GM10266 (cell line): ENCODE measurements at regions not wholly inside any gene's neighbourhood (a gene's known extent, or its start where the extent isn't known, plus 50 kb on each side); places are given as distances from the start of the nearest gene placed in this dataset.

Source experiments
- DNase-seq: peaks from one replicate; pipeline ENCODE4 v3.0.0; 2012; ENCODE audit errors: extremely low spot score
- TF ChIP-seq, protein P1 (sequence below): IDR thresholded peaks from 2 replicates; pipeline ENCODE4 v1.5.1; 2012; ENCODE audit warnings: mild to moderate bottlenecking, low read depth; ENCODE audit not compliant: control insufficient read depth, insufficient read depth; ENCODE audit errors: missing control alignments

GRCh38 chr16:6286176-6286575 lies 1046.5 kb upstream of the RBFOX1 start:
- no peak for DNase-seq
- TF ChIP-seq, protein P1, sequence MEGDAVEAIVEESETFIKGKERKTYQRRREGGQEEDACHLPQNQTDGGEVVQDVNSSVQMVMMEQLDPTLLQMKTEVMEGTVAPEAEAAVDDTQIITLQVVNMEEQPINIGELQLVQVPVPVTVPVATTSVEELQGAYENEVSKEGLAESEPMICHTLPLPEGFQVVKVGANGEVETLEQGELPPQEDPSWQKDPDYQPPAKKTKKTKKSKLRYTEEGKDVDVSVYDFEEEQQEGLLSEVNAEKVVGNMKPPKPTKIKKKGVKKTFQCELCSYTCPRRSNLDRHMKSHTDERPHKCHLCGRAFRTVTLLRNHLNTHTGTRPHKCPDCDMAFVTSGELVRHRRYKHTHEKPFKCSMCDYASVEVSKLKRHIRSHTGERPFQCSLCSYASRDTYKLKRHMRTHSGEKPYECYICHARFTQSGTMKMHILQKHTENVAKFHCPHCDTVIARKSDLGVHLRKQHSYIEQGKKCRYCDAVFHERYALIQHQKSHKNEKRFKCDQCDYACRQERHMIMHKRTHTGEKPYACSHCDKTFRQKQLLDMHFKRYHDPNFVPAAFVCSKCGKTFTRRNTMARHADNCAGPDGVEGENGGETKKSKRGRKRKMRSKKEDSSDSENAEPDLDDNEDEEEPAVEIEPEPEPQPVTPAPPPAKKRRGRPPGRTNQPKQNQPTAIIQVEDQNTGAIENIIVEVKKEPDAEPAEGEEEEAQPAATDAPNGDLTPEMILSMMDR, result no peak

DNA sequence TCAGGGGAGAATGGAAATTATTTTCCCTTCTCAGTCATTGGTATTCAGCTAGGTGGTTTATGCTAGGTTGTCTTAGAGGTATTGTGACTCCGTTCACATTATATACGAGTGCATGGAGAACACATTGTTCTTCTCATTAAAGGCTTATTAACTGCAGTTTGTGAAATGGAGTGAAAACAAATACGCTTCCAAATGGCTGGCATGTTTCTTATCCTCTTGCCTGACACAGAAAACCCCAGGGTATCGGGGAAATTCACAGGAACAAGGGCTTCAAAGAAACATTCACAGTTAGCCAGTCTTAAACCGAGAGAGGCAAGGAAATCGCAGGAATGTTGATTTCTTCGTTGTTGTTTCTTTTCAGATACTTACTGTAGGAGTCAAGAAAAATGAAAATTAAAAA lies 1047.9 kb upstream of the RBFOX1 start:
- TF ChIP-seq, protein P1, result no peak
- DNase-seq, result no peak

- TF ChIP-seq, protein P1, result no peak
- no peak for DNase-seq
Observed at GRCh38 chr16:6281994-6282393, 1050.7 kb upstream of the RBFOX1 start.

- TF ChIP-seq, protein P1, result no peak
- no peak for DNase-seq
Observed at GRCh38 chr16:6281274-6281673, 1051.4 kb upstream of the RBFOX1 start.

DNA sequence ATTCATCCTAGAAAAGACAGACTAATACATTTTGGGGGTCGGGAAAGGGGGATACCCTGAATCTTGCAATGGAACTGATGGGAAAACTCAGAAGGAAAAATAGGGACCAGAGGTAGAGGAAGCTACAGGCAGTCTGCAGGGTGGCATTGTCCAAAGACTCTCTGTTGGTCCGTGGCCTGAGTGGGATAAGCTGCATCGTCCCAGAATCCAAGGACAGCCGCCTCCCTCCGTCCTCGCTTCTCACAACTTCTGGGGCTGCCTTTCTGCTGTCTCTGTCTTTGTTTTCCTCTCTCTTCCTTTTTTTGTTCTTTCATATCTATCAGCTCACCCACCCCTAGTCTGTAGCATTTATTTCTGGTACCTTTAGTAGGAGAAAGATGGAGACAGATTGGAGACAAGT lies 1052.6 kb upstream of the RBFOX1 start:
- TF ChIP-seq, protein P1, result no peak

GRCh38 chr16:6279286-6279685 lies 1053.4 kb upstream of the RBFOX1 start:
- TF ChIP-seq, protein P1, result no peak
- DNase-seq, result no peak

More for the DNA sequence above, 1052.6 kb upstream of the RBFOX1 start:
- DNase-seq, result no peak

DNA sequence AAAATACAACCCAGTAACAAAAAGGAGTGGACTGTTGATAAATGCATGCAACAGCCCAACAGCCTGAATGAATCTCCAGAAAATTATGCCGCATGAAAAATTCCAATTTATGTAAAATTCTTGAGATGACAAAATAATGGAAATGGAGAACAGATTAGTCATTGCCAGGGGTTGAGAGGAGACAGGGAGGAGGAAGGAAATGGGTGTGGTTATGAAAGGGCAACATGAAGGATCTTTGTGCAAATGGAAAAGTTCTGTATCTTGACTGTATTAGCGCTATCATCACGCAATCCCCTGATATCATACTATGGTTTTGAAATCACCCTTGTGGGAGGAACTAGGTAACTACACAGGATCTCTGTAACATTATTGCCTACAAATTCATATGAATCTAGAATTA lies 1058.3 kb upstream of the RBFOX1 start:
- no peak for DNase-seq
- TF ChIP-seq, protein P1, result no peak
